Lower leg skin (tissue), 4 donors: ENCODE measurements at regions not wholly inside any gene's neighbourhood (a gene's known extent, or its start where the extent isn't known, plus 50 kb on each side); places are given as distances from the start of the nearest gene placed in this dataset.

Source experiments
- DNase-seq, 2 donors: peaks; one replicate each; pipeline ENCODE4 v3.0.0-alpha.2; 2019; ENCODE audit warnings: low spot score in 2 of 2
- H3K4me3 ChIP-seq: fragments of 200-600 bp; sonication (generic); 2 replicates; pipeline ENCODE4 v1.5.1; 2017; ENCODE audit warnings: mild to moderate bottlenecking, low read depth; ENCODE audit not compliant: poor library complexity, severe bottlenecking
- CTCF ChIP-seq, 3 donors: fragments of 450-650 bp; IDR thresholded peaks; one replicate each; pipeline ENCODE4 v1.5.1; 2016; ENCODE audit warnings: antibody characterized with exemption in 3 of 3, mild to moderate bottlenecking in 3 of 3, moderate library complexity in 2 of 3
- POLR2A ChIP-seq, 2 donors: fragments of 450-650 bp; IDR thresholded peaks; one replicate each; pipeline ENCODE4 v1.6.1; 2016 to 2017; ENCODE audit warnings: antibody characterized with exemption in 2 of 2, mild to moderate bottlenecking in 1 of 2, moderate library complexity in 1 of 2
- WGBS, 2 donors: methylation state at CpG; one replicate each; pipeline ENCODE4 v1.1.5; 2018; 5-methylcytosine and 5-hydroxymethylcytosine counted together
- intact Hi-C: fragments of 100-400 bp; cut with DNase I; formaldehyde crosslinking; loops from one replicate; pipeline ENCODE4 v1.15.0; 2023; ENCODE audit warnings: low total_unique reads

- intact Hi-C loops, result no loop called here
- no peak overlapping the region for H3K4me3 ChIP-seq
- no peak for TF ChIP-seq POLR2A (IDR thresholded peaks at IDR 0.05)
- no peak for TF ChIP-seq CTCF (IDR thresholded peaks at IDR 0.05)
- no peak for DNase-seq
- WGBS, 2 donors, result 73 to 80% methylated on average over 7 of the region's 7 CpGs
These were observed 324.0 kb downstream of the FOXO1 start for GRCh38 chr13:40342461-40342860.

DNA sequence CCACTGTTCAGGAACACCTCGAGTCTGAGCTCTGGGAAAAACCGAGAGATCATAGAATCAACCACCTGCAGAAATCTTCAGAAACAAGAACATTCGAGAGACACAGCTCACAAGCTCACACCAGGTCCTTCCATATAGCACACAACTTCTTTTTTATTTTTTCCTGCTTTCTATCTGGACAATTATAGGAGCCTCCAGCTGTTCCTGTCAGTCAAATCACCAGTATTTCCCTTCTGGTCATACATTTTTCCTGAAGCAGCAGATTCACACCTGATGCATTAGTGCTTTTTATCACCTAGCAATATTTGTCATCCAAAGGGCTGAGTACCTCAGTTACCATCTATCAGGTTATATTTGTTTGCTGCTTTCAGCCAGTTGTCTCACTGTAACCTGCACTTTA is 323.5 kb downstream of the FOXO1 start:
- no peak overlapping the region for H3K4me3 ChIP-seq
- no peak for DNase-seq
- intact Hi-C loops, result no loop called here
- TF ChIP-seq CTCF (IDR thresholded peaks at IDR 0.05) (no peak), POLR2A (IDR thresholded peaks at IDR 0.05) (no peak)
- 93 to 96% methylated on average over 3 of the region's 3 CpGs for whole genome bisulfite sequencing, 2 donors

DNA sequence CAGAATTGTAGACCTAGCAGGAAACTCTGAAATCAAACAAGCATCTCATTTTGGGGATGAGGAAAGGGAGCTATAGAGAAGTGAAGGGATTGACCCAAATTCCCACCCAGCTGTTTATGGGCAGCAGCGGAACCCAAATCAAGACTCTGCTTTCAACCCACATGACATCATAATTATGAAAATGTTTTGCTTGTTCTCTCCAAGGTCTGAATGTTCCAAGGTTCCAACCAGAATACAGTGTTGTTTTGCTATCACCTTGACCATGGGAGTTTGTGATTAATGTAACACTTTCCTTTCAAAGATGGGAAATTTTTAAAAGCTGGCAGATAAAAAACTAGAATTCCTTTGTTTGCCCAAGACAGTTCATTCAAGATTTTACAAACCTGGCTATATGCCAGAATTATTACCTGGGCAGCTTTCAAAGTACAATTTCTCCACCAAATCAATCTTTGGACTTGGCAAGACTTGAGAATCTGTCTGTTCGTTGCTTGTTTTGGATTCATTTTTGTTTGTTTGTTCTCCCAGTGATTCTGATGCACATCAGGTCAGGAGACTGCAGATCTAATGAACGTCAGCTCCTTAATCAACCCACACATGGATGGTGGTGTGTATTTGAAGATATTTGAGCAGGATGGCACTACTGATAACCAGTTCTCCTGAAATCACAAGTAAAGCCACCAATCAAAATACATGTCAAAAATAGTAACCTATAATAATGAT is 322.7 kb downstream of the FOXO1 start:
- 79 to 85% methylated on average over 3 of the region's 3 CpGs for WGBS, 2 donors
- H3K4me3 ChIP-seq, result no peak overlapping the region
- intact Hi-C loops, result no loop called here
- TF ChIP-seq CTCF (IDR thresholded peaks at IDR 0.05) (no peak), POLR2A (IDR thresholded peaks at IDR 0.05) (no peak)
- DNase-seq, result no peak

DNA sequence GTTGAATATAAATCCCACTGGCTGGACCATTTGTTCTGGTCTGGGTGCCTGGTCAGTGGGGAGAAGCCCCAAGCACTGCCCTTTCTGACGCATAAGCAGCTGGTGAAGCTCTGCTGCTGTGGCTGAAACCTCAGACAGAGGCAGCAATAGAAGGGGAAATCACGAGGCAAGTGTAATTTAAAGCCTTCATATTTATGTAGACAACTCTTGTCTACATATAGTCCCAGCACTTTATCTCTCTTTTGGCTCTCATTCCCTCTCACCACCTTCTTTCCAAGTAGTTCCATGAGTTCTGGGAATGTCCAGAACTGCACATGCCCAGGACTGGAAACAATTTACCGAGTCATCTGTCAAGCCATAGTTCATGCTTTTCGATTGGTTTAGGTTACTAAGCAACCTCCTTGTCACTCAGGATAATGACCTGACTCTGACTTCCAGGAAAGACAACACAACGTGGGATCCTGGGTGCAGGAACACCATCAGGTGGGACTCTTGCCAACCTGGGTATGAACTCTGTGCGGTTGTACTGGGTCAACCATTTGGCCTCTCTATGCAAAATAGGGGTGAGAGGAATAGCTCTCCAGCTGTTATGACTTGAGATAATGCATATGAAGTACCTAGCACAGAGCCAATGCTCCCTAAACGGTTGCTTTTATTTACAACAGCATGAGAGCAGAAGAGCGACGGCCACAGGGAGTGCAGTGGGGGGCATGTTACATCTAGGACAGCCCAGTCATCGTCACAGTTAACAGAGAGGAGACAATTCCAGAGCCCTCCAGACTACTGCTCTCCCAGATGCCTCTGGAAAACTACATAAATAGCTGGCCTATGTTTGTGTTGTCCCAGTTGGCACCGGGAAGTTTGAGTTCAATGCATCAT is 321.9 kb downstream of the FOXO1 start:
- no peak for DNase-seq
- TF ChIP-seq POLR2A (IDR thresholded peaks at IDR 0.05), result no peak
- 78 to 82% methylated on average over 11 of the region's 11 CpGs for WGBS, 2 donors
- no peak overlapping the region for H3K4me3 ChIP-seq
- intact Hi-C loops, result no loop called here

DNA sequence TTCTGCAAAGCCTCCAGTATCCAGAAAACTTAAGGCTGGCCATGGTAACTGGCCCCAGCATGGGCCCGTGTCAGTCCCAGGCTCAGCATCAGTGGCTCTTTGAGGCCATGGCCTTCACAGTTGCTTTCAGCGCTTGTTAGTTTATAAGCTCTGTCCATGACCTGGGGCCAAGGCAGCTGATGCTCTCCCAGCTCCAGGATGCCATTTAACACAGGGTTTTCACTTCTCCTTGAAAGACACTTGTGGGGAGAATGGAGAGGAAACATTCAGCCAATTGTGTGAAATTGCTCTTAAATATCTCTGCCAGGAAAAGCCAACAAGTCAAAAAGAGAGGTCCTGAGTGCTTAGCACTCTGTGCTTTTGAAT is 321.3 kb downstream of the FOXO1 start:
- no peak overlapping the region for H3K4me3 ChIP-seq
- no peak for DNase-seq
- 91 to 95% methylated on average over 2 of the region's 2 CpGs for WGBS, 2 donors
- no peak for TF ChIP-seq POLR2A (IDR thresholded peaks at IDR 0.05)
- no peak for TF ChIP-seq CTCF (IDR thresholded peaks at IDR 0.05)
- intact Hi-C loops, result no loop called here

DNA sequence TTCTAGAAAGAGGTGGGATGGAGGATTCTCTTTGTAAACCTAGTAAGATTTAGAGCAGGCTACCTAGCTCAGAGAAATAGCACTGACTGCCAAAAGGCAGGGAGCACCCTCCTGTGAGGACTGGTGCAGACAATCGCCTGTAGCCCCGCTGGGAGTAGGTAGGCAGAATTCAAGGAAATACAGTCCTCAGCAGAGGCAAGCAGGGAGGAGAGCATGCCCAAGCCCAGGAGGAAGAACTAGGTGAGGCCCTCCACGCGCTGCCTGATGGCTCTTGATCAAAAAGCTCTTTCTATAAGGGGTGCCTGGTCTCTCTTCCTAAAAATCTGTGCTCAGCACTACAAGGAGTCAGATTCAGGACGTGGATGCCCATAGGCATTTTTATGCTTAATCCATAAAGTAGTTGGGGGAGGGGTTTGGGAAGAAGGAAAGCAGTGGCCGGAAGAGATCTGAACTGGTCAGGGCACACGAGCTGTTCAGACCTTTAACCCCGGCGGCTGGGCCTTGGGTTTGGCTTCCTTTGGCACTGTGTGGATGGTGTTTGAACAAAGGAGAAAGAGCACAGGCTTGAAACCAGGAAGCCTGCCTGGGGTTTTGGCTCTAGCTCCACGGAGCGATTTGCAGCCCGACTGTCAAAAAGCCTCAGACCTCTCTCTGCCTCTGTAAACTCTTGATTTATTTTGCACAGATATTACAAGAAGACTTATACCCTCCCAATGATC is 320.6 kb downstream of the FOXO1 start:
- 67 to 75% methylated on average over 12 of the region's 12 CpGs for WGBS, 2 donors
- no peak for DNase-seq
- H3K4me3 ChIP-seq, result no peak overlapping the region
- intact Hi-C loops, result no loop called here
- TF ChIP-seq POLR2A (IDR thresholded peaks at IDR 0.05), result no peak
- TF ChIP-seq CTCF (IDR thresholded peaks at IDR 0.05), result no peak
